Immature natural killer cell (primary cell): ENCODE measurements at regions not wholly inside any gene's neighbourhood (a gene's known extent, or its start where the extent isn't known, plus 50 kb on each side); places are given as distances from the start of the nearest gene placed in this dataset.

Source experiments
- DNase-seq, 3 donors: peaks; one replicate each; pipeline ENCODE4 v3.0.0; 2022; ENCODE audit warnings: mixed read lengths in 1 of 3
- H3K27ac Mint-ChIP-seq, 6 donors: one replicate each; pipeline ENCODE4 v1.8.0; 2020; ENCODE audit warnings: mixed read lengths in 6 of 6, mild to moderate bottlenecking in 5 of 6, inconsistent platforms in 4 of 6, moderate library complexity in 3 of 6
- H3K27me3 Mint-ChIP-seq, 3 donors: one replicate each; pipeline ENCODE4 v1.8.0; 2020 to 2021; ENCODE audit warnings: low read depth in 3 of 3, mild to moderate bottlenecking in 3 of 3, mixed read lengths in 3 of 3, moderate library complexity in 3 of 3, inconsistent platforms in 1 of 3
- H3K36me3 Mint-ChIP-seq, 3 donors: one replicate each; pipeline ENCODE4 v1.8.0; 2020; ENCODE audit warnings: mixed read lengths in 3 of 3, inconsistent platforms in 2 of 3, mild to moderate bottlenecking in 2 of 3
- H3K4me1 Mint-ChIP-seq, 2 donors: one replicate each; pipeline ENCODE4 v1.8.0; 2020; ENCODE audit warnings: inconsistent platforms in 2 of 2, mild to moderate bottlenecking in 2 of 2, mixed read lengths in 2 of 2, moderate library complexity in 1 of 2
- H3K4me3 Mint-ChIP-seq, 5 donors: one replicate each; pipeline ENCODE4 v1.8.0; 2020; ENCODE audit warnings: mild to moderate bottlenecking in 5 of 5, mixed read lengths in 5 of 5, inconsistent platforms in 3 of 5, moderate library complexity in 3 of 5
- H3K9me3 Mint-ChIP-seq, 6 donors: one replicate each; pipeline ENCODE4 v1.8.0; 2020; ENCODE audit warnings: mild to moderate bottlenecking in 6 of 6, mixed read lengths in 6 of 6, inconsistent platforms in 4 of 6, moderate library complexity in 3 of 6

GRCh38 chr5:51273021-51273420 lies 110.2 kb upstream of the ISL1 start:
- no peaks in the 10 kb centered on the region for H3K27me3 Mint-ChIP-seq
- no peaks in the 10 kb centered on the region for H3K36me3 Mint-ChIP-seq
- DNase-seq, result no peak
- H3K9me3 Mint-ChIP-seq, result peaks cover 9 to 36% (median 16%) of the 10 kb centered on the region in 6 donors
- H3K27ac Mint-ChIP-seq, result no peak overlapping the region
- H3K4me3 Mint-ChIP-seq, result no peak overlapping the region
- no peaks in the 10 kb centered on the region for H3K4me1 Mint-ChIP-seq

- H3K4me3 Mint-ChIP-seq, result no peak overlapping the region
- no peaks in the 10 kb centered on the region for H3K36me3 Mint-ChIP-seq
- no peaks in the 10 kb centered on the region for H3K4me1 Mint-ChIP-seq
- H3K27ac Mint-ChIP-seq, result no peak overlapping the region
- DNase-seq, result no peak
- H3K27me3 Mint-ChIP-seq, result no peaks in the 10 kb centered on the region
- H3K9me3 Mint-ChIP-seq, result peaks cover 11 to 43% (median 17%) of the 10 kb centered on the region in 6 donors
Measured at GRCh38 chr5:51273871-51274270, 109.4 kb upstream of the ISL1 start.

GRCh38 chr5:51275428-51275827 lies 107.8 kb upstream of the ISL1 start:
- Mint-ChIP-seq H3K4me3 (no peak overlapping the region), H3K9me3 (peaks cover 11 to 47% (median 17%) of the 10 kb centered on the region in 6 donors), H3K27ac (no peak overlapping the region), H3K4me1 (no peaks in the 10 kb centered on the region), H3K27me3 (no peaks in the 10 kb centered on the region), H3K36me3 (no peaks in the 10 kb centered on the region)
- no peak for DNase-seq

GRCh38 chr5:51276250-51276649 lies 107.0 kb upstream of the ISL1 start:
- DNase-seq, result no peak
- Mint-ChIP-seq H3K9me3 (peaks cover 11 to 50% (median 18%) of the 10 kb centered on the region in 6 donors), H3K27me3 (no peaks in the 10 kb centered on the region), H3K27ac (no peak overlapping the region), H3K36me3 (no peaks in the 10 kb centered on the region), H3K4me3 (no peak overlapping the region), H3K4me1 (no peaks in the 10 kb centered on the region)

GRCh38 chr5:51278539-51278938 lies 104.7 kb upstream of the ISL1 start:
- no peaks in the 10 kb centered on the region for H3K36me3 Mint-ChIP-seq
- H3K9me3 Mint-ChIP-seq, result peaks cover 7 to 56% (median 15%) of the 10 kb centered on the region in 6 donors
- H3K27ac Mint-ChIP-seq, result no peak overlapping the region
- no peaks in the 10 kb centered on the region for H3K27me3 Mint-ChIP-seq
- DNase-seq, result no peak
- no peaks in the 10 kb centered on the region for H3K4me1 Mint-ChIP-seq
- H3K4me3 Mint-ChIP-seq, result no peak overlapping the region

GRCh38 chr5:51279983-51280706 lies 103.1 kb upstream of the ISL1 start:
- no peak overlapping the region for H3K4me3 Mint-ChIP-seq
- no peaks in the 10 kb centered on the region for H3K36me3 Mint-ChIP-seq
- H3K27me3 Mint-ChIP-seq, result no peaks in the 10 kb centered on the region
- no peak for DNase-seq
- H3K4me1 Mint-ChIP-seq, result no peaks in the 10 kb centered on the region
- peaks cover 7 to 52% (median 12%) of the 10 kb centered on the region in 6 donors for H3K9me3 Mint-ChIP-seq
- H3K27ac Mint-ChIP-seq, result no peak overlapping the region

GRCh38 chr5:51286046-51286445 lies 97.2 kb upstream of the ISL1 start:
- Mint-ChIP-seq H3K36me3 (no peaks in the 10 kb centered on the region), H3K27me3 (no peaks in the 10 kb centered on the region), H3K4me1 (no peaks in the 10 kb centered on the region), H3K27ac (no peak overlapping the region), H3K9me3 (peaks cover 8 to 33% (median 14%) of the 10 kb centered on the region in 6 donors), H3K4me3 (no peak overlapping the region)
- no peak for DNase-seq

- H3K4me1 Mint-ChIP-seq, result no peaks in the 10 kb centered on the region
- no peak overlapping the region for H3K27ac Mint-ChIP-seq
- no peak overlapping the region for H3K4me3 Mint-ChIP-seq
- no peak for DNase-seq
- peaks cover 0 to 4% (median 0%) of the 10 kb centered on the region in 3 donors for H3K27me3 Mint-ChIP-seq
- H3K36me3 Mint-ChIP-seq, result peaks cover 0 to 4% (median 0%) of the 10 kb centered on the region in 3 donors
- peaks cover 13 to 57% (median 30%) of the 10 kb centered on the region in 6 donors for H3K9me3 Mint-ChIP-seq
Measured at GRCh38 chr5:51302343-51302742, 80.9 kb upstream of the ISL1 start.

GRCh38 chr5:51326844-51327243 lies 56.4 kb upstream of the ISL1 start:
- Mint-ChIP-seq H3K27ac (no peak overlapping the region), H3K27me3 (no peaks in the 10 kb centered on the region), H3K4me3 (no peak overlapping the region), H3K9me3 (peaks cover 0 to 35% (median 12%) of the 10 kb centered on the region in 6 donors), H3K36me3 (no peaks in the 10 kb centered on the region), H3K4me1 (no peaks in the 10 kb centered on the region)
- no peak for DNase-seq
